Spleen (tissue), 11 donors: ENCODE measurements at regions not wholly inside any gene's neighbourhood (a gene's known extent, or its start where the extent isn't known, plus 50 kb on each side); places are given as distances from the start of the nearest gene placed in this dataset.

ENCODE experiments used
- DNase-seq: peaks from one replicate; pipeline ENCODE4 v3.0.0-alpha.2; 2020
- H3K27ac ChIP-seq, 8 donors: fragments of 200-600 bp; sonication (generic) in 7 of 8; 1 replicate in 4 of 8; 2 replicates in 4 of 8; pipeline versions ENCODE4 v1.5.0 to v1.8.0; 2016 to 2021; ENCODE audit warnings: inconsistent platforms in 4 of 8, mild to moderate bottlenecking in 4 of 8, moderate library complexity in 1 of 8
- H3K27me3 ChIP-seq, 7 donors: fragments of 200-600 bp; sonication (generic) in 6 of 7; replicated peaks in 1 of 7; 1 replicate in 4 of 7; 2 replicates in 3 of 7; pipeline versions ENCODE4 v1.5.0 to v1.8.0; 2016 to 2021; ENCODE audit warnings: inconsistent platforms in 3 of 7, mild to moderate bottlenecking in 1 of 7
- H3K36me3 ChIP-seq, 6 donors: fragments of 200-600 bp; sonication (generic) in 5 of 6; 1 replicate in 4 of 6; 2 replicates in 2 of 6; pipeline versions ENCODE4 v1.5.0 to v1.8.0; 2016 to 2021; ENCODE audit warnings: inconsistent platforms in 2 of 6
- H3K4me1 ChIP-seq, 6 donors: fragments of 200-600 bp; sonication (generic) in 5 of 6; 1 replicate in 3 of 6; 2 replicates in 3 of 6; pipeline versions ENCODE4 v1.5.0 to v1.8.0; 2016 to 2021; ENCODE audit warnings: inconsistent platforms in 3 of 6
- H3K4me3 ChIP-seq, 8 donors: fragments of 200-600 bp; sonication (generic) in 7 of 8; 1 replicate in 4 of 8; 2 replicates in 4 of 8; pipeline versions ENCODE4 v1.5.0 to v1.8.0; 2016 to 2021; ENCODE audit warnings: inconsistent platforms in 4 of 8, mild to moderate bottlenecking in 4 of 8, moderate library complexity in 2 of 8
- H3K9me3 ChIP-seq, 8 donors: fragments of 200-600 bp; sonication (generic) in 7 of 8; 1 replicate in 4 of 8; 2 replicates in 4 of 8; pipeline versions ENCODE4 v1.5.0 to v1.8.0; 2016 to 2021; ENCODE audit warnings: inconsistent platforms in 4 of 8
- POLR2A ChIP-seq, 3 donors: fragments of 450-650 bp; IDR thresholded peaks; one replicate each; pipeline ENCODE4 v1.5.1; 2017; ENCODE audit warnings: antibody characterized with exemption in 3 of 3, mild to moderate bottlenecking in 1 of 3
- POLR2AphosphoS5 ChIP-seq, 3 donors: sonication (generic); formaldehyde crosslinking; IDR thresholded peaks; one replicate each; pipeline ENCODE4 v1.5.1; 2017; ENCODE audit warnings: antibody characterized with exemption in 3 of 3
- WGBS, 5 donors: extraction: QIAGEN DNeasy Blood & Tissue Kit in 3 of 5; methylation state at CpG; one replicate each; pipeline versions ENCODE4 v1.1.5 to v1.1.7; 2013 to 2018; 5-methylcytosine and 5-hydroxymethylcytosine counted together
- intact Hi-C: fragments of 100-400 bp; cut with DNase I; formaldehyde crosslinking; loops from one replicate; pipeline ENCODE4 v1.15.0; 2023; ENCODE audit warnings: low total_unique reads
- TF ChIP-seq, protein P1 (sequence below), 11 experiments: fragments of 200-600 bp in 7 of 11; fragments of 450-650 bp in 4 of 11; sonication (generic) in 4 of 11; IDR thresholded peaks in 8 of 11; conservative IDR thresholded peaks in 3 of 11; 1 replicate in 7 of 11; 2 replicates in 4 of 11; pipeline versions ENCODE4 v1.4.0 to v1.8.0; 2016 to 2021; ENCODE audit warnings: antibody characterized with exemption in 11 of 11, inconsistent platforms in 4 of 11, mild to moderate bottlenecking in 1 of 11
- donor health status: healthy with polysubstance abuse.
- donor health status: DM: no; HTN: no; CAD: no; lungs with moderate emphysema.
- donor health status: DM: no; HTN: no; CAD: no.
- donor health status: Bipolar disorder and iron deficiency.
- donor health status: healthy.
- donor health status: DM: no; HTN: no; CAD: no.
- donor health status: DM: yes; HTN: yes; CAD: no.

DNA sequence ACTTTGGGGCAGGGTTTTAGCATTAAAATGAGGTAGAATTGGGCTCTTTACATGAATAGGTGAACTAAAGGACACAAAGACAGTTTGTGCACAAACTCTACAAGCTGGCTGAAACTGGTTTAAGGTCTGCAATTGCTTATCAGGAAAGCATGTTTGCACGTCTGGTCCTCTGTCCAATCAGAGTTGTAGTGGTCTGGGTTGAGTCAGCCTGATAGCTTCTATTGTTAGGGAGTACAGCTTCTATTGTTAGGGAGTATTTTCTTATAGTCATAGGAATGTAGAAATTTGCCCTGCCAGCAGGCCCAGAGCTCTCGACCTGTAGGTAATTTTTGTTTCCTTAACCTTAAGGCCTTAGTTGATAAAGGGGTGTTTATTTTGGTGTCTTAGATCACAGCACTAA is 1422.4 kb downstream of the LRRC4C start:
- TF ChIP-seq, protein P1, sequence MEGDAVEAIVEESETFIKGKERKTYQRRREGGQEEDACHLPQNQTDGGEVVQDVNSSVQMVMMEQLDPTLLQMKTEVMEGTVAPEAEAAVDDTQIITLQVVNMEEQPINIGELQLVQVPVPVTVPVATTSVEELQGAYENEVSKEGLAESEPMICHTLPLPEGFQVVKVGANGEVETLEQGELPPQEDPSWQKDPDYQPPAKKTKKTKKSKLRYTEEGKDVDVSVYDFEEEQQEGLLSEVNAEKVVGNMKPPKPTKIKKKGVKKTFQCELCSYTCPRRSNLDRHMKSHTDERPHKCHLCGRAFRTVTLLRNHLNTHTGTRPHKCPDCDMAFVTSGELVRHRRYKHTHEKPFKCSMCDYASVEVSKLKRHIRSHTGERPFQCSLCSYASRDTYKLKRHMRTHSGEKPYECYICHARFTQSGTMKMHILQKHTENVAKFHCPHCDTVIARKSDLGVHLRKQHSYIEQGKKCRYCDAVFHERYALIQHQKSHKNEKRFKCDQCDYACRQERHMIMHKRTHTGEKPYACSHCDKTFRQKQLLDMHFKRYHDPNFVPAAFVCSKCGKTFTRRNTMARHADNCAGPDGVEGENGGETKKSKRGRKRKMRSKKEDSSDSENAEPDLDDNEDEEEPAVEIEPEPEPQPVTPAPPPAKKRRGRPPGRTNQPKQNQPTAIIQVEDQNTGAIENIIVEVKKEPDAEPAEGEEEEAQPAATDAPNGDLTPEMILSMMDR (IDR thresholded peaks at IDR 0.05 in 8 of 11, conservative IDR thresholded peaks at IDR 0.05 in 3 of 11), result no peak
- TF ChIP-seq POLR2A (IDR thresholded peaks at IDR 0.05), result no peak
- no peak for TF ChIP-seq POLR2AphosphoS5 (IDR thresholded peaks at IDR 0.05)
- no peak for DNase-seq
- Histone ChIP-seq H3K4me1 (no peaks in the 10 kb centered on the region), H3K4me3 (no peak overlapping the region), H3K36me3 (no peaks in the 10 kb centered on the region), H3K27ac (no peak overlapping the region), H3K9me3 (peaks cover 0 to 4% (median 0%) of the 10 kb centered on the region in 8 donors), H3K27me3 (no peaks in the 10 kb centered on the region)
- WGBS, 5 donors, result 47 to 70% (median 59%) methylated on average over 2 of the region's 2 CpGs
- intact Hi-C loops, result no loop called here

DNA sequence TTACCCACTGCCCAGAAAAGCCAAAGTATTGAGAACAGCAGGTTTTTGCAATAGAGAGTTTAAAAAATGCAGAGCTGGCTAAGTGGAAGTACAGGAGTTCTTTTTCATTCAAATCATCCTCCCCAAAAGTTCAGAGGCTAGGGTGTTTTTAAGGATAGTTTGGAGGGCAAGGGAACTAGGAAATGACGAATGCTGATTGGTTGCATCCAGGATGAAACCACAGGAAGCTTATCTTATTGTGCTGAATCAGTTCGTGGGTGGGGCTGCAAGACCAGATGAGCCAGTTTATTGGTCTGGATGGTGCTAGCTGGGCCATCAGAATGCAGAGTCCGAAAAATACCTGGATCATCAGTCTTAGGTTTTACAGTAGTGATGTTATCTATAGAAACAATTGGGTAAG is 1427.1 kb downstream of the LRRC4C start:
- Histone ChIP-seq H3K27me3 (no peaks in the 10 kb centered on the region), H3K4me1 (no peaks in the 10 kb centered on the region), H3K9me3 (peaks cover 0 to 6% (median 3%) of the 10 kb centered on the region in 8 donors), H3K27ac (no peak overlapping the region), H3K36me3 (no peaks in the 10 kb centered on the region), H3K4me3 (no peak overlapping the region)
- no peak for DNase-seq
- WGBS, 5 donors, result 43 to 73% (median 58%) methylated on average over 3 of the region's 3 CpGs
- no peak for TF ChIP-seq POLR2A (IDR thresholded peaks at IDR 0.05)
- TF ChIP-seq, protein P1 (IDR thresholded peaks at IDR 0.05 in 8 of 11, conservative IDR thresholded peaks at IDR 0.05 in 3 of 11), result no peak
- TF ChIP-seq POLR2AphosphoS5 (IDR thresholded peaks at IDR 0.05), result no peak
- intact Hi-C loops, result no loop called here

DNA sequence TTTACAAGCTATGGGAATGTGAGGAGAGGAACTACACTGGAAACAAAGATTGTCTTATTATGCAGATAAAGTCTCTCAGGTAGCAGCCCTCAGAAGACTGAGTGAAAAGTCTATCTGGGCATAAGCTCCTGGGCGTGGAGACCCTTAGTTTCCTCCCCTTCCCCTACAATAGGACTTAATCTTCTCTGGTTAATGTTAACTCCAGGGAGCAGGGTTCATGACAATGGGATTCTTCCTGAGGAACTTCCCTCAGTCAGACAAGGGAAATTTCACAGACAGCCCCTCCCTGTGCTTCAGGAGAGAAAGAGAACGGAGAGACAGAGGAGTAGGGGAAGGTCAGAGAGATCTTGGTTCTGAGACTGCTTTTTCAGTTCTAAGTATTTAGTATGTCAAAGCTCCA is 1428.6 kb downstream of the LRRC4C start:
- intact Hi-C loops, result no loop called here

DNA sequence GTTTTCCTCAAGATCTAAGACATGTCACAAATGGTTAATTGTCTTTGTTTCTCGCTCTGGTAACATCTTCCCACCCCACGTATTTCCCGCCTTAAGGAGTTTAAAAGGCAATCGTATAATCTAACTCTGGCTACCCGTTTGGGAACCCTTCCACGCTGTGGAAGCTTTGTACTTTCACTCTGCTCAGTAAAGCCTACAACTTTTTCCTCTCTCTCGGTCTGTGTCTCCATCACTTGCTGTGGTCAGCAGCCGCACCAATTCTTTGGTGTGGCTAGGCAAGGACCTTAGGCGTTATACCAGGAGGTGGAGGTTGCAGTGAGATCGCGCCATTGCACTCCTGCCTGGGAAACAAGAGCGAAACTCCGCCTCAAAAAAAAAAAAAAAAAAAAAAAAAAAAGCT is 1430.1 kb downstream of the LRRC4C start:
- 78 to 89% (median 85%) methylated on average over 13 of the region's 13 CpGs for WGBS, 5 donors
- no peak overlapping the region for H3K27ac ChIP-seq
- H3K27me3 ChIP-seq, result no peaks in the 10 kb centered on the region
- DNase-seq, result no peak
- no peak overlapping the region for H3K4me3 ChIP-seq
- H3K36me3 ChIP-seq, result no peaks in the 10 kb centered on the region
- intact Hi-C loops, result no loop called here
- no peak for TF ChIP-seq POLR2A (IDR thresholded peaks at IDR 0.05)
- TF ChIP-seq, protein P1 (IDR thresholded peaks at IDR 0.05 in 8 of 11, conservative IDR thresholded peaks at IDR 0.05 in 3 of 11), result no peak
- no peak for TF ChIP-seq POLR2AphosphoS5 (IDR thresholded peaks at IDR 0.05)
- no peaks in the 10 kb centered on the region for H3K4me1 ChIP-seq
- peaks cover 0 to 12% (median 2%) of the 10 kb centered on the region in 8 donors for H3K9me3 ChIP-seq

More for the DNA sequence above, 1428.6 kb downstream of the LRRC4C start:
- no peak for DNase-seq
- H3K9me3 ChIP-seq, result peaks cover 0 to 9% (median 2%) of the 10 kb centered on the region in 8 donors
- no peaks in the 10 kb centered on the region for H3K4me1 ChIP-seq
- no peak overlapping the region for H3K27ac ChIP-seq
- no peak for TF ChIP-seq POLR2AphosphoS5 (IDR thresholded peaks at IDR 0.05)
- TF ChIP-seq, protein P1 (IDR thresholded peaks at IDR 0.05 in 8 of 11, conservative IDR thresholded peaks at IDR 0.05 in 3 of 11), result no peak
- no peak for TF ChIP-seq POLR2A (IDR thresholded peaks at IDR 0.05)
- H3K27me3 ChIP-seq, result no peaks in the 10 kb centered on the region
- no peaks in the 10 kb centered on the region for H3K36me3 ChIP-seq
- WGBS, 5 donors, result 54 to 64% (median 60%) methylated on average over 2 of the region's 2 CpGs
- H3K4me3 ChIP-seq, result no peak overlapping the region
